NCI-H82 treated with DMSO at 0.1 percent for 48 hours (cell line): ENCODE measurements at regions not wholly inside any gene's neighbourhood (a gene's known extent, or its start where the extent isn't known, plus 50 kb on each side); places are given as distances from the start of the nearest gene placed in this dataset.

ENCODE experiments used
- DNase-seq: peaks from one replicate; lab custom pipeline; 2025; ENCODE audit not compliant: unreplicated experiment; lab: John Stamatoyannopoulos, UW

- no peak for DNase-seq
Observed at GRCh38 chr2:150859877-150860276, 372.4 kb upstream of the RND3 start.

DNA sequence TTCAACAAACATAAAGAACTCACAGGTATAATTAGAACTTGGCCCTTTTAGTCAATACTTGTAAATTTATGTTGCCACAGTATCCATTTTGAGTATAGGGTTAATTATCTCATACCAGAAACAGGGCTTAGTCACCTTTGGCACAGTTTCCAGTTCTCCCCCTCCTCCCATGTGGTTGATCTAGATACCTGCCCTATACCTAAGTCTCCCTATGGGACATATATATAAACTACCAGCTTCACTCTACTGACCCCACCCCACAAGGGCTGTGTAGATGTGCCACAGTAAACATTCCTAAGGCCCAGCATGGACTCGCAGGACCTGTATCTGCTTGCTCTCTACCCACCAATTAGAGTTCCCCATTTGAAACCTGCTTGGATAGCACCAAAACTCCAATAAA is 371.7 kb upstream of the RND3 start:
- DNase-seq: no peak

DNA sequence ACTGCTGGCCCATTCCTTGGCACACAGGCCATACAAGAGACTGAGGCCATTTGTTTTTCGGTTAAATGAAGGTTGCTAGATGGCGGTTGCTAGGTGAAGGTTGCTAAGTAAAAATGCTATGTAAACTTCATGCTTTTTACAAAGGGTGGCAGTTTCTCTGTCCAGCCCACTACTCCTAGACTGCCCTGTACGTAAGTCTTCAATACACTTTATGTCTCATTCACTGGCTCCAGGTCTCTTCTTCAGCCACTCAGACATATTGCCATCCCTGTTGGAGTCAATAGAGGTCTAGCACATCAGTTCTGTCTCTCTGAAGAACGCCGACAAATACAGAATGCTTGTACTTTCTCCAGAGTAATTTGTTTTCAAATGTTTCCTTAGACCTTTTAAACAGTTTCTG is 370.9 kb upstream of the RND3 start:
- DNase-seq: no peak

DNA sequence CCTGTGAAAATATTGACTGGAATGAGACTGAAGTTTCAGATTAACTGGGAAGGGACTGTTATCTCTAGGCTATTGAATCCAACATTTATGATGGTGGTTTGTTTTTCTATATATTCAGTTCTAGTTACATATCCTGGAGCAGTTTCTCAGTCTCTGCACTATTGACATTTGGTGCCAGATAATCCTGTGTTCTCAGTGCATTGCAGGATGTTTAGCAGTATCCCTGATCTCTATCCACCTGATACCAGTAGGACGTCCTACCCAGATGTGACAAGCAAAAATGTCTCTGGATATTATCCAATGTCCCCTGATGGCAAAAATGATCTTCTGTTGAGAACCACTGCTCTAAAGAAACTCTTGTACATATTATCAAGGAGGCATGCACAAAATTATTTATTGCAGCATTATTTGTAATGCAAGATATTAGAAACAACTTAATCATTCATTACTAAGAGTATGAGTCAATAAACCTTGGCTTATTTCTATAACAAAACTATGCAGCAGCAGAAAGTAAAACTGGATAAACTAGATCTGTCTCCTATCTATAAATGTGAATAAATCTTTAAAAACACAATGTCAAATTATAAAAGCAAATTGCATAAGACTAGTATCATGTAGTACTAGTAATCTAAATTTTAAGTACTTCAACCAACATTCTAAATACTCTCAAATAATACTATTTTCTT is 369.3 kb upstream of the RND3 start:
- no peak for DNase-seq

DNA sequence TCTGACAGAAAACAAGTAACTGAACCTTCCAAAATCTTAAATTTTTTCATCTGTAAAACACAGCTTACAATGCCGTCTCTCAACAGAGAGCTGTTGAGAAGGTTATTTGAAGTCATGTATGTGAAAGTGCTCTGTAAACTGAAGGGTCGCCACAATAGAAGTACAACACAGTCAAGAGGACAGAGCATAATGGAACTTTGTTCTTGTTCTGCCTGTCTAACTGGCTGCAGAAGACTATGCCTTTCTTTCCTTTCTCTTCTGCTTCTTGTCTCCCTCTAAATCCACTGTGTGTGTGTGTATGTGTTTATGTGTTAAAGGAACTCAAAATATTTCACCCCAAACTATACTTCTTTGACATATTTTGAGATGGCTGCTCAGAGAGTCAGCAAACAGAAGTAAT is 365.8 kb upstream of the RND3 start:
- no peak for DNase-seq

GRCh38 chr2:150850641-150851040 is 363.2 kb upstream of the RND3 start:
- DNase-seq: no peak

GRCh38 chr2:150847578-150847977 is 360.1 kb upstream of the RND3 start:
- DNase-seq: no peak

- DNase-seq: no peak
Observed at GRCh38 chr2:150846691-150847090, 359.2 kb upstream of the RND3 start.

DNA sequence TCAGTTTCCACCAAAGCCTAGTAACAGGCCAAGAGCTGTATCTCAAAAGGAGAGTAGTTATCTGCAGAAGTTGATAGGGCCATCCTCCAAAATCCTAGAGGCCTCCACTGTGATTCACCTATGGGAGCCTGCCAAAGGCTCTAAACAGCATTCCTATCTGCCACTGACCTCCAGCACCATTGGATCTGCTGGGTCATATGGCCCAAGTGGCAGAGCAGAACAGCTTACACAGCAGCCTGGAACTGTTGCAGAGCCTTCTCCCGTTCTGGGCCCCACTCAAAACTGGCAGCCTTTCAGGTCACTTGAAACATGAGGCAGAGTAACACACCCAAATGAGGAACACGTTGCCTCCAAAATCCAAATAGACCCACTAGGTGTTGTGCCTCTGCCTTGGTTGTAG is 345.2 kb upstream of the RND3 start:
- no peak for DNase-seq

DNA sequence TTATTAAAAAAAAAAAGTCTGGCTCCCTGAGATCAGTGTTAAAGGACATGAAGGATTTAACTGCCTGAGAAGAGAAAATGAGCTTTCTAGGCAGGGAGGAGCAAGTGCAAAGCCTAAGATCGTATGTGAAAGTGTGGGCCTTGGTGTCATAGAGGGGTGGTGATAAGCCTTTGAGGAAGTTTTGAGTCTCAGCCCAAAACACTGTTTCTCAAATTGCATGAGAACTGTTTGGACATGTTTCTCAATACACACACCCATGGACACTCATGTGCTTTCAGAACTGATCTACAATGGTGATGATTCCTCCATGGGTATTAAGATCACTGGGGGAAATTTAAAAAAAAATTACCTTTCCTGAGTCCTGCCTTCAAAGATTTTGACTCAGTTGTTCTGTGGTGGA is 336.7 kb upstream of the RND3 start:
- no peak for DNase-seq

- no peak for DNase-seq
Observed at GRCh38 chr2:150817422-150817821, 330.0 kb upstream of the RND3 start.

GRCh38 chr2:150812664-150813367 is 325.3 kb upstream of the RND3 start:
- DNase-seq: no peak

- no peak for DNase-seq
Observed at GRCh38 chr2:150812066-150812465, 324.6 kb upstream of the RND3 start.

DNA sequence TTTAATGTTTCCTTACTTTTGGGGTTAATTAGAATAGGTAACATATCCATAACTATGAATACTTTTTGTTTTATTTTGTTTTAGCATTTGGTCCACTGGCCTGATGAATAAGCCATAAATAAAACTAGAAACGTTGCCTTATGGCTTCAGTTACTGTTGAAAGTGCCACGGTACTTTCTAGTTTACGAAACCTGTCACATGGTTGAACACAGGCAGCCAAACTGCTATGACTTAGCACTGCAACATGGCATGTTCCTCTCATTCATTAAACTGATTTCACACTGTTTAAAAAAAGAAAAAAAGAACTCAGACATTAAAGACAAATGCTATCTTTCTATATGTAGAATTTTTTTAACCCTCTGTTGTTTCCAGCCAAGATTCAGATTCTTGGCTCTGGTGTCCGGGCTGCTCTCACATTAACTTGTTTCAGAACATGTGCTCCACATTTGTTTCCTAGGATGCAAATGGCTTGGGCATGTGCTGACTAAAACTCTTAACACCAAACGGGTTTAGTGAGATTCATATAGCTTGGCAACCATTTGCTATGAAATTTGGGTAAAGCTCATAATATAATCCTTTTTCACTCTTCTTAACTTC is 323.9 kb upstream of the RND3 start:
- no peak for DNase-seq

GRCh38 chr2:150809103-150809502 is 321.6 kb upstream of the RND3 start:
- DNase-seq: peak; percentile 72

GRCh38 chr2:150806336-150806735 is 318.9 kb upstream of the RND3 start:
- no peak for DNase-seq

DNA sequence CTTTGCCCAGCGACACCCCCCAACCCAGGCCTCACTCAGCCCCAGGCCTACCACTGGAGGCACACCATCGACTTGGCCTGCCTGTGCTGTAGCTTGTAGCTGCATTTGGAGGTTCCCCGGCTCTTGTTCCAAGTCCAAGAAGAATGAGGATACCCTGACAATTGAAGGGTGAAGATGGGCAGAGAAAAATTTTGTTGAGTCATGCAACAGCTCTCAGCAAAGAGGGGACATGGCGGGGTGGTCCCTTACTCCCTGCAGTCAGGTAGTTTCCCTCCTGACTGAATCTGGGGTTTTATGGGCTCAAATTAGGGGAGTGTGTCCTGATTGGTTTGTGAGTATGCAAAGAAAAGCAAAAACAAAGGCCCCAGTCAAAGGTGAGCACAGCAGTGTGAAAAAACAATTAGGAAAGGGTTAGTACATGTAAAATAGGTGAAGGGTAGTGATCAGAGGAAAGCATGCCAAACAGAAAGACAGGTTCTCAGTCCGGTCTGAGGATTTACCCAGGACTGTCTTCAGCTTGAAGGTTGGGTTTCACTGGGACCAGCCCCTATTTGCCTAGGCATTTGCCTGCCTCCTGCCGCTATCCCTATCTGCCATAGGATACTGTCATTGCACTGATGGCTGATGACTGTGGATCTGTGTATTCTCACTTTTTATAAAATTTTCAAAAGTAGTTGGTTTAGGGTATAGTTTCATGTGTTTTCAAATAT is 316.4 kb upstream of the RND3 start:
- no peak for DNase-seq

DNA sequence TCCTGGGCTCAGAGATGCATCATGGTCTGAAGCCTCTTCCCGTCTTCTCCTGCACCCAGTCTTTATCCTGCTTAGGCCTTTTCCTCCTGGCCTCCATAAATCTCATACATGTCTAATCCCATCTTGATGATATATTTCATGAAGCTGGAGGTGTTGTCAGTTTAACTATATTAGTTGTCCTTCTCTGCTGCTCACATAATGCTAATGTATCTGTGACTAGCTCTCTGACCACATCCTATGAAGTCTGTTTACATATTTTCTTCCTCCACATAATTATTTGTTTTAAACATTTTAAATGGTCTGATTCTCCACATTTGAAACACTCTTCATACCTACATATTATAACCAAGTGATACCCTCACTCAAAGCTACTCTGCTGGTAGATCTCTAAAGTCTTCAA is 315.2 kb upstream of the RND3 start:
- DNase-seq: peak; percentile 23

DNA sequence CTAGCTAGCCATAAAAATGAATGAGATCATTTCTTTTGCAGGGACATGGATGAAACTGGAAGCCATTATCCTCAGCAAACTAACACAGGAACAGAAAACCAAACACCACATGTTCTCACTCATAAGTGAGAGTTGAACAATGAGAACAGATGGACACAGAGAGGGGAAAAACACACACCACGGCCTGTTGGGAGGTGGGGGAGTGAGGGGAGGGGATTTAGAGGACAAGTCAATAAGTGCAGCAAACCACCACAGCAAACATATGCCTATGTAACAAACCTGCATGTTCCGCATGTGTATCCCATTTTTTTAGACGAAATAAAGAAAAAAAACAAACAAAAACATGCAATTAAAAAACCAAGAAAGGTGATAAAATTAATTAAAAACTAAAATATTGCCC is 308.8 kb upstream of the RND3 start:
- DNase-seq: peak; percentile 44

GRCh38 chr2:150792780-150793300 is 305.4 kb upstream of the RND3 start:
- peak; percentile 20 for DNase-seq

DNA sequence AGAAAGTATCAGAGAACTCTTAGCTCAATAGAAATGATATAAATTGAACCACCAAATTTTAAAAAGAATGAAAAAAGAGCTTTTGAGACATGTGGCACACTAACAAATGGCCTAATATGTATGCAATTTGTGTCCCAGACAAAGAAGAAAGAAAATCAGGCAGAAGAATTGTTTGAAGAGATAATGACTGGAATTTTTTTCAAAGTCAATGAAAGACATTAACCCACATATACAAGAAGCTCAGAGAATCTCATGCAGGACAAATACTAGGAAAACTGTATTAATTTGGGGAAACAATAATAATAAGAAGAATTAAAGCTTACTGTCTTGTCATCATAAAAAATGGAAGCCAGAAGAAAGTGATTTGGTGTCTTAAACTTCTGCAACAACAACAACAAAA is 304.1 kb upstream of the RND3 start:
- DNase-seq: no peak
